Activated CD4-positive, alpha-beta T cell treated with anti-CD3 and anti-CD28 coated beads, Interleukin-2, amount 50 U/mL, for 1 hour (primary cell): ENCODE measurements at regions not wholly inside any gene's neighbourhood (a gene's known extent, or its start where the extent isn't known, plus 50 kb on each side); places are given as distances from the start of the nearest gene placed in this dataset.
"Not testable (repeated sequence)": the region's sequence is repeated elsewhere in the genome, so short reads cannot be mapped to it uniquely, and the experiment has no call there.

Experiments
- DNase-seq: peaks from one replicate; pipeline ENCODE4 v3.0.0-alpha.2; 2020

GRCh38 chr4:188680004-188680666 lies 540.9 kb downstream of the TRIML1 start:
- DNase-seq: no peak

GRCh38 chr4:188680667-188681063 lies 541.4 kb downstream of the TRIML1 start:
- DNase-seq: no peak

- no peak for DNase-seq
Measured at GRCh38 chr4:188682321-188682720, 543.1 kb downstream of the TRIML1 start.

GRCh38 chr4:188683571-188683970 lies 544.3 kb downstream of the TRIML1 start:
- DNase-seq: no peak

- no peak for DNase-seq
Measured at GRCh38 chr4:188688956-188689355, 549.7 kb downstream of the TRIML1 start.

- no peak for DNase-seq
Measured at GRCh38 chr4:188691811-188692210, 552.6 kb downstream of the TRIML1 start.

DNA sequence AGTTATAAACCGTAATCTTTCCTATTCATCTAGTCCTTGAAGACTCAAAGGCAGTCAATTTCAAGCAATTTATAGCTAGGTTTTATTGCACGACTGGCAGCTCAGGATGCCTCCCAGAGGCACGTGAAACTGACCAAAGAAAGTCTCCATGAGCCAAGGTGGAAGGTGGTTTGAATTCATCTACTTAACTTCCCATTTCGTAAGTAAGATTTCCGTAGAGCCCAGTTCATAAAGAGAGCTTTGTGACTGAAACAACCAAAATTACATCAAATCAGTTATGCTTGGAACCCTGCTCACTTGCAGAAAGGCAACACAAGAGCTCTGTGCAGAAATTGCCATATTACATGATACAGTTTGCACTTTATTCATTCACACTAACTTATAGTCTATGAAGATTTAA lies 556.0 kb downstream of the TRIML1 start:
- no peak for DNase-seq

DNA sequence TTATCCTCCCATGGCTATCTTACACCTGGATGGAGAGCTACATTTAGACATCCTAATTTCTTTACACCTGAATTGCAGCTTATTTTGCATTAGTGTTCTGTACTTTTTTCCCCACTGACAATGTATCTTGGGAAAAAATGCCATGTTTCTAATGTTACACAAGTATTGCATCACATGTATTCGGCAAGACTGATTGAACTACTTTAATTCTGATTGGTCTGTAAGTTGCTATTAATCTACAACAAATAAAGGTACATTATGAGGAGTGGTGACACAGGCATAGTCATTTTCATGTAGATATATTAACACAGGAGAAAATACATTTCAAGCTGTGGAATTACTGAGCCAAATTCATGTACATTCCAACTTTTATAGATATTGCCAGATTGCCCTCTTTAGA lies 558.0 kb downstream of the TRIML1 start:
- DNase-seq: no peak

GRCh38 chr4:188701952-188702351 lies 562.7 kb downstream of the TRIML1 start:
- DNase-seq: no peak

- DNase-seq: no peak
Measured at GRCh38 chr4:188704288-188704687, 565.0 kb downstream of the TRIML1 start.

GRCh38 chr4:188707036-188707435 lies 567.8 kb downstream of the TRIML1 start:
- DNase-seq: no peak

DNA sequence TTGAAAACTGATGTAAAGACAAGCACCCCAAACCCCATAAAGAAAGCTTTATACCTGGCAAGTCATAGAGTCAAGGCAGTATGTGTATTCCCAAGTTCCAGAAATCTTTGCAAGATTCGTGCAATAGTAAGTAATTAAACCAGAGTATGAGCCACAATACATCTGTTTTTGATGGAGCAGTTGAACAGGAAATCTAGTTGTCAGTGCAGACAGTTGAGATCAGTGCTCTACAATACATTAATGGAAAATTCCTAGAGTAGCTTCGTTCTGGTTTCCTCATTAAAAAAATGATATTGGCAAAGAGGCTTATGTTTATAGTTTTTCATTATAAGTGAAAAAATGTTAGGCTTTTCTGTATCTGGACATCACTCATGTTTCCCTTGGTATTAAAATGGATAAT lies 575.3 kb downstream of the TRIML1 start:
- no peak for DNase-seq

DNA sequence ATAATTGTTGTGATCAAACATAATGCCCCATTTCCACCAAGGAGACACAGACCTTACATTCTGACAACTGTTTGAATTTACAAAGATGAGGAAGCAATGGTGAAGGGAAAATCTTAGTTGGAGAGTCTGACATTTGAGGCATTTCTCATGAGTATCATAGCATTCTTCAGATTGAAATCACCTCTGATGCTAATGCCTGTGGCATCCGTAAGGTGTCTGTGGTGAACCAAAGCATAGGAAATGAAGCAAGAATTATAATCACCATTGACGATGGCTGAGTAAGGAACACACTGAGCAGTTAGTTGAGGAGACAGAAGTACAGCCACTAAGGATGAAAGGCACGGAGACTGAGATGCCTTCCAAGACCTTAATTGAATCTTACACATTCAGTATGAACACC lies 575.7 kb downstream of the TRIML1 start:
- no peak for DNase-seq

DNA sequence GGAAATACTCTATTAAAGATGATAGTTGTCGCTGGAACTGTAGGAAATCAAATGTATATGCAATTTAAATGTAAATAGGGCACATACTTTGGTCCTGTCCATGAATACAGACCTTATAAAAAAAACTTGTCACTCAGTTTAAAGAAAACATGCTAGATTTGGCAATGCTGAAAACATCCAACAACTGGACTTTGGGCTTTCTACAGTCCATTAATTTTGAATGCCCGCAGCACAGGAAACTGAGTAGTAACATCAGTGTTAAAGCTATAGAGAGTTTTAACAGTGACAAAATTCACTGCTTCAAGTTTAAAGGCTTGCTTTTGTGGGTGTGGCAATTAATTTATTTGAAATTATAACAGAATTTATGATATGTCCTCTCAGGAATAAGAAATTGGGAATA lies 578.4 kb downstream of the TRIML1 start:
- no peak for DNase-seq

- DNase-seq: no peak
Measured at GRCh38 chr4:188719794-188720193, 580.6 kb downstream of the TRIML1 start.

- DNase-seq: no peak
Measured at GRCh38 chr4:188722911-188723310, 583.7 kb downstream of the TRIML1 start.

DNA sequence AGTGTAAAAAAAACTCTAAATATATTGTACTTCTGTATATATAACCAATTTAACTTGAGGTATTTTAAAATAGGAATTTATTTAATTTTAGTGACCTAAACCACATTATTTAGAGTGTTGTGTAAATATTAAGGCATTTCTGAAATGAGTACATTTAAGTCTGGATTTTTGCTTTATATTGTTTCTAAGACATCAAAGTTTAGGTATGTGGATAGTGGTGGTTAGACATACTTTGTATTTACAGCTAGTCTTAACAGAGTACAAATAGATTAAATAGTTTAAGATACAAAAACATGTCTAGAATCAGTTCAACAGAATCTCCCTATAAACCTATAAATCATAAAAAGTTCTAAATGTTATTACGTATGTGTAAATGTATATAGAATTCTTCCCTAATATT lies 588.5 kb downstream of the TRIML1 start:
- no peak for DNase-seq

DNA sequence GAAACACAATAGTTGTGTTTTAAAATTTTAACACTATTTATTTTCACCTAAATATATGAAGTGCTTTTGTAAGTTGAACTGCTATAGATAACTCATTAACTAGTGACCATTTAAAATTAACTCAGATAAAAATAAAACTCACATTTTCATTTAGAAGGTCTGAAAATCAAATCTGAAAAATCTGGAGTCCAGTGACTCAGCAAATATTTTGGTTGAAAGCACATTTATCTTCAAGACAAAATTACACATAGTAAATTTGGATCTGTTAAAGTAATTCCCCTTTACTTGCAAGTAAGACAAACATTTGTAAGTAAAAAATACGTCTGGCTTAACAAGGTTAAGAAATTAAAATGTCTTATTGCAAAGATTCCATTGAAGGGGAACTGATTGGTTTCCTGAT lies 589.1 kb downstream of the TRIML1 start:
- no peak for DNase-seq

DNA sequence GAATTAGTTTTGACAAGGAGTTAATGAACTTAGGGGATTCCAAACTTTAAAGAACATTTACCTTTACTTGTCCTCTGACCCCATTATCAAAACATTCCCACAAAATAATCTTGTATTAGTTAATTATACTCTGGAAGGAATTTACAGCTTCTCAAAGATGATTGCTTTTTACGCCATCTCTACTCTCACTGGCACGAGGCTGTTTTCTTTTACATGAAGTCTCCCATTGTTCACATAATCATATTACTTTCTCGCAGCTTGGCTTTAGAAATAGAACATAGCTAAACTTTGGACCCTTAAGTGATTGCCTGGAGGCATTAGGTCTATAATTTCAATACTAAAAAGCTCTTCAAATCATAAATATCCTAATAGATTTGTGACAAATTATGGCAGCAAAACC lies 592.9 kb downstream of the TRIML1 start:
- DNase-seq: no peak

- DNase-seq: no peak
Measured at GRCh38 chr4:188735082-188735481, 595.8 kb downstream of the TRIML1 start.

DNA sequence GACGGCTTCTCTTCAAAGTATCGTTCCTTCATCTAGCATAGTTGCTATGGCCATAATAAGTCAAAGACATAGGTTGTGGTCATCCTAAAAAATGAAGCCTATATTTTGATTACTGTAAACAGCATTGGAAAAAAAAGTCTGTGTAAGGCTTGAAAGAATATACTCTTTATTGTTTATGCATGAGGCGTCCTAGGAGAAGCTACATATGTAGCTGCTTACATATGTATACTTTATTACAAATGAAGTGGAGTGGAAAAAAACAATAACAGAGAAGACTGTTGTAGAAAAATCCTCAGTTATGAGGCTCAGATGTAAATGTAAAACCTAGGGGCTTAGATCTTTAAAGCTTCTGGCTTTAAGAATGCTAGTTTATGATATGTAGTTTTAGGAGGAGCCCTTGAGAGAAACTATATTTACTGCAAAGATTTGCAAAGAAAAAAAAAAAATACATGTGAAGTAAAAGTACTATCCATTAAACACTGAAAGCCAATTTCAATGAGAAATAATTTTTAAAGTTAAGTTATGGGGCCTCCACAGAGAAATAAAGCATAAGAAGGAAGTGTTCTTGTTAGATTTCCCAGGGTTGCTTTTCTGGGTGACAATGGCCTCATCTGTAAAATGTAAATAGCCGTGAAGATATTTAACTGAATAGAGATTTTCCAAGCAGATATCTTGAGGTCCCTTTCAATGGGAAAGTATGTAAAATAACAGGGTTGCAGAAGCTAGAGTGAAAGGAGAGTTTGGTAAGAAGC lies 598.2 kb downstream of the TRIML1 start:
- no peak for DNase-seq

- DNase-seq: peak; percentile 2
Measured at GRCh38 chr4:188738290-188738689, 599.0 kb downstream of the TRIML1 start.

GRCh38 chr4:188740172-188740571 lies 600.9 kb downstream of the TRIML1 start:
- not testable (repeated sequence) for DNase-seq

DNA sequence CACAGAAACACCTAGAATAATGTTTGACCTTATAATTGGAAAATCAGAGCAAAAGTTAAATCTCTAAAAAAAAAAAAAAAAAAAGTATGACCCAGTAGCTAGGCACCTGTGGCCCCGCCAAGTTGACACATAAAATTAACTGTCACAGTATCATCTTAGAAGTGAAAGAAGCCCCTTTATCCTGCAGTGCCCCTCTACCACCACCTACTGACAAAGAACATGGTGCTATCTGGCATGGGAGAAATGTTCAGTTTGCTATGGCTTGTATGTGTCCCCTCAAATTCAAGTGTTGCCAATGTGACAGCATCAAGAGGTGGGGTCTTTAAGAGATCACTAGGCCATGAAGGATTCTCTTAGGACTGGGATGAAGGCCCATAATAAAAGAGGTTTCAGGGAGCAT lies 601.5 kb downstream of the TRIML1 start:
- not testable (repeated sequence) for DNase-seq
